22Rv1 (cell line): ENCODE measurements at regions not wholly inside any gene's neighbourhood (a gene's known extent, or its start where the extent isn't known, plus 50 kb on each side); places are given as distances from the start of the nearest gene placed in this dataset.

Experiments used
- CTCF ChIP-seq: fragments of 450-650 bp; IDR thresholded peaks from 2 replicates; pipeline ENCODE4 v1.5.1; 2017; ENCODE audit warnings: mild to moderate bottlenecking
- ZFX ChIP-seq: fragments of 450-650 bp; IDR thresholded peaks from 2 replicates; pipeline ENCODE4 v1.6.1; 2017; ENCODE audit warnings: antibody characterized with exemption, borderline replicate concordance

- no peak for TF ChIP-seq CTCF
- TF ChIP-seq ZFX: no peak
Measured at GRCh38 chrX:87392369-87392768, 125.2 kb upstream of the KLHL4 start.
